IMR-90 (cell line): ENCODE measurements at regions not wholly inside any gene's neighbourhood (a gene's known extent, or its start where the extent isn't known, plus 50 kb on each side); places are given as distances from the start of the nearest gene placed in this dataset.

Source experiments
- ATAC-seq: fragments of 200-7000 bp; cut with Tn5 transposase; 2 replicates; pipeline ENCODE4 v1.9.1; 2020; ENCODE audit warnings: low read depth, mild to moderate bottlenecking, moderate library complexity
- BruUV-seq: library from RNA; stranded (reverse); fragments of 400-500 nt; replicated peaks from 2 replicates; lab custom pipeline; 2021; lab: Mats Ljungman, UMichigan
- CTCF ChIA-PET: fragments of 300-600 bp; formaldehyde crosslinking; extraction: SDS; loops from one replicate; lab custom pipeline; 2021; ENCODE audit warnings: antibody characterized with exemption; lab: Yijun Ruan, JAX
- POLR2A ChIA-PET: fragments of 300-600 bp; sonication (Branson Sonifier 250); formaldehyde crosslinking; loops from one replicate; lab custom pipeline; 2022; ENCODE audit warnings: antibody characterized with exemption; ENCODE audit not compliant: unreplicated experiment; lab: Charles Lee
- DNase-seq: peaks from one replicate; pipeline ENCODE4 v3.0.0; 2013
- H2AFZ ChIP-seq: replicated peaks from 2 replicates; pipeline ENCODE3; 2013; ENCODE audit warnings: low read length, mild to moderate bottlenecking; ENCODE audit not compliant: poor library complexity
- H2AK5ac ChIP-seq: 2 replicates; pipeline ENCODE4 v1.6.1; 2013; ENCODE audit warnings: low read depth, low read length, inconsistent platforms
- H2AK9ac ChIP-seq: replicated peaks from 2 replicates; pipeline ENCODE3; 2013; ENCODE audit warnings: mild to moderate bottlenecking, low read depth, low read length, moderate library complexity; ENCODE audit not compliant: poor library complexity
- H2BK120ac ChIP-seq: 2 replicates; pipeline ENCODE4 v1.6.1; 2013; ENCODE audit warnings: low read depth, low read length, inconsistent platforms
- H2BK15ac ChIP-seq: 3 replicates; pipeline ENCODE4 v1.6.1; 2013; ENCODE audit warnings: low read depth, low read length, inconsistent platforms
- H2BK20ac ChIP-seq: 2 replicates; pipeline ENCODE4 v1.6.1; 2013; ENCODE audit warnings: low read depth, mild to moderate bottlenecking, inconsistent platforms, low read length, moderate library complexity
- H2BK5ac ChIP-seq: 2 replicates; pipeline ENCODE4 v1.6.1; 2013; ENCODE audit warnings: mild to moderate bottlenecking, low read depth, low read length, inconsistent platforms; ENCODE audit not compliant: poor library complexity, severe bottlenecking
- H3K14ac ChIP-seq: replicated peaks from 2 replicates; pipeline ENCODE4 v1.6.1; 2013; ENCODE audit warnings: low read depth, low read length, inconsistent platforms
- H3K18ac ChIP-seq: 2 replicates; pipeline ENCODE4 v1.6.1; 2013; ENCODE audit warnings: low read depth, low read length, control low read depth
- H3K23ac ChIP-seq: 2 replicates; pipeline ENCODE4 v1.6.1; 2013; ENCODE audit warnings: low read depth, low read length, inconsistent platforms
- H3K27ac ChIP-seq: 2 replicates; pipeline ENCODE4 v1.5.1; 2013; ENCODE audit warnings: mild to moderate bottlenecking, control low read depth, low read length; ENCODE audit not compliant: insufficient read depth
- H3K27me3 ChIP-seq: 2 replicates; pipeline ENCODE4 v1.6.1; 2013; ENCODE audit warnings: low read length; ENCODE audit not compliant: control insufficient read depth, insufficient read depth
- H3K36me3 ChIP-seq: 2 replicates; pipeline ENCODE4 v1.6.1; 2013; ENCODE audit warnings: low read length, mixed read lengths; ENCODE audit not compliant: control insufficient read depth, insufficient read depth
- H3K4ac ChIP-seq: 2 replicates; pipeline ENCODE4 v1.6.1; 2013; ENCODE audit warnings: low read depth, low read length, inconsistent platforms
- H3K4me1 ChIP-seq: 2 replicates; pipeline ENCODE4 v1.6.1; 2013; ENCODE audit warnings: low read length, mixed read lengths; ENCODE audit not compliant: control insufficient read depth, insufficient read depth
- H3K4me2 ChIP-seq: 2 replicates; pipeline ENCODE4 v1.6.1; 2013; ENCODE audit warnings: low read depth, mild to moderate bottlenecking, control low read depth, low read length, moderate library complexity
- H3K4me3 ChIP-seq: 2 replicates; pipeline ENCODE4 v1.5.1; 2013; ENCODE audit warnings: low read depth, mild to moderate bottlenecking, control low read depth, low read length, moderate library complexity; ENCODE audit not compliant: insufficient read depth
- H3K56ac ChIP-seq: 2 replicates; pipeline ENCODE4 v1.6.1; 2013; ENCODE audit warnings: low read length, inconsistent platforms; ENCODE audit not compliant: insufficient read depth; ENCODE audit errors: extremely low read depth
- H3K79me1 ChIP-seq, 2 experiments: 2 replicates each; pipeline ENCODE4 v1.6.1; 2013; ENCODE audit warnings: low read length in 2 of 2, inconsistent platforms in 1 of 2, low read depth in 1 of 2
- H3K9ac ChIP-seq: 2 replicates; pipeline ENCODE4 v1.6.1; 2013; ENCODE audit warnings: low read depth, low read length, control low read depth
- H3K9me1 ChIP-seq: 2 replicates; pipeline ENCODE4 v1.6.1; 2013; ENCODE audit warnings: low read length, inconsistent platforms; ENCODE audit not compliant: insufficient read depth
- H3K9me3 ChIP-seq: 2 replicates; pipeline ENCODE4 v1.6.1; 2013; ENCODE audit warnings: low read length; ENCODE audit not compliant: control insufficient read depth, insufficient read depth
- H4K20me1 ChIP-seq: 2 replicates; pipeline ENCODE4 v1.6.1; 2013; ENCODE audit warnings: low read length, inconsistent platforms; ENCODE audit not compliant: insufficient read depth
- H4K5ac ChIP-seq: 2 replicates; pipeline ENCODE4 v1.6.1; 2013; ENCODE audit warnings: mild to moderate bottlenecking, low read depth, low read length, control low read depth
- H4K8ac ChIP-seq, 2 experiments: 2 replicates each; pipeline ENCODE4 v1.6.1; 2013; ENCODE audit warnings: low read depth in 2 of 2, low read length in 2 of 2, control low read depth in 1 of 2, inconsistent platforms in 1 of 2
- H4K91ac ChIP-seq: 2 replicates; pipeline ENCODE4 v1.6.1; 2013; ENCODE audit warnings: low read depth, low read length, inconsistent platforms; ENCODE audit not compliant: insufficient read depth
- BHLHE40 ChIP-seq: fragments of 150-350 bp; IDR thresholded peaks from 2 replicates; pipeline ENCODE4 v1.6.1; 2016; ENCODE audit warnings: mild to moderate bottlenecking, low read depth, low read length
- FOS ChIP-seq: fragments of 150-350 bp; IDR thresholded peaks from 2 replicates; pipeline ENCODE4 v1.6.1; 2016; ENCODE audit warnings: low read depth, low read length
- MAZ ChIP-seq: IDR thresholded peaks from 2 replicates; pipeline ENCODE4 v1.6.1; 2012; ENCODE audit warnings: low read depth, mild to moderate bottlenecking, low read length, improper control_type of control experiment, moderate library complexity, borderline replicate concordance
- RAD21 ChIP-seq: IDR thresholded peaks from 2 replicates; pipeline ENCODE4 v1.6.1; 2012; ENCODE audit warnings: low read length, improper control_type of control experiment
- RFX5 ChIP-seq: IDR thresholded peaks from 2 replicates; pipeline ENCODE4 v1.8.0; 2012; ENCODE audit warnings: low read depth, mild to moderate bottlenecking, low read length, moderate library complexity
- WGBS, 2 experiments: methylation state at CpG; one replicate each; pipeline versions ENCODE4 v1.1.5 to v1.1.7; 2013; ENCODE audit warnings: missing lambda C conversion rate in 2 of 2; ENCODE audit not compliant: insufficient read length in 1 of 2; ENCODE audit errors: extremely low coverage in 2 of 2; 5-methylcytosine and 5-hydroxymethylcytosine counted together
- dilution Hi-C: fragments of 300-500 bp; cut with HindIII; formaldehyde crosslinking; loops from one replicate; pipeline ENCODE4 v1.14.3; 2018; ENCODE audit warnings: low sequenced_read_pairs; ENCODE audit not compliant: unreplicated experiment
- in situ Hi-C: fragments of 300-500 bp; cut with MboI; formaldehyde crosslinking; loops from 3 replicates; pipeline ENCODE4 v1.14.3; 2019; ENCODE audit warnings: low sequenced_read_pairs, inconsistent platforms, mixed read lengths
- intact Hi-C: fragments of 100-400 bp; cut with micrococcal nuclease; formaldehyde crosslinking; loops from 2 replicates; pipeline ENCODE4 v1.10.0; 2022
- TF ChIP-seq, protein P1 (sequence below): conservative IDR thresholded peaks from 2 replicates; pipeline ENCODE4 v1.5.1; 2012; ENCODE audit warnings: mild to moderate bottlenecking, low read depth, low read length, improper control_type of control experiment

DNA sequence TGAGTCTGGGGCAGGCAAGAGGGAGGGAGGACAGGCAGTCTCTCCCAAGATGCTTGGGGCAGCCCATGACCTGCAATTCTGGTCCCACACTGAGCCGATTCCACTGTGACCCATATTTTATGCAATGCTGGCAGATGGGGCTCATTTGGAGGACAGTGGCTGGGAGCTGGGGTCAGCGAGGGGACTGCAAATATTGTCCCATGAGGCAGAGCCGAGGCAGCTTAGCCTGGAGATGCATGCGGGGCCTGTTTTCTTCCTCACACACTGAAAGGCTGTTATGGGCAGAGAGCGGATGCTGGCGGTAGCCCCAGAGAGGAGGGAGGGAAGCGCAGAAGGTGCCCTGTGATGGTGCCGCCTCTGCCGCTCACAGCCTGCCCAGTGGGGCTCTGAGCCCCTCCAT lies 128.5 kb upstream of the POU3F1 start:
- dilution Hi-C loops = no loop called here
- Histone ChIP-seq H3K18ac (no peak overlapping the region), H3K4me2 (no peak overlapping the region), H4K8ac (no peak overlapping the region), H3K27ac (no peak overlapping the region), H2BK15ac (no peak overlapping the region), H3K14ac (no peak overlapping the region), H3K9me1 (no peaks in the 10 kb centered on the region), H4K20me1 (no peaks in the 10 kb centered on the region), H2BK120ac (no peak overlapping the region), H3K4me1 (no peaks in the 10 kb centered on the region), H4K5ac (no peak overlapping the region), H2AK9ac (no peak overlapping the region), H2BK20ac (no peak overlapping the region), H3K56ac (no peak overlapping the region), H3K36me3 (no peaks in the 10 kb centered on the region), H3K27me3 (no peaks in the 10 kb centered on the region), H3K9me3 (no peaks in the 10 kb centered on the region), H2AFZ (no peak overlapping the region), H2AK5ac (no peak overlapping the region), H3K23ac (no peak overlapping the region), H3K79me1 (no peaks in the 10 kb centered on the region), H4K91ac (no peak overlapping the region), H3K4me3 (no peak overlapping the region), H2BK5ac (no peak overlapping the region), H3K4ac (no peak overlapping the region), H3K9ac (no peak overlapping the region)
- ChIA-PET CTCF (no interaction called here), POLR2A (no interaction called here)
- DNase-seq (no peak), ATAC-seq (no peak)
- TF ChIP-seq, protein P1, sequence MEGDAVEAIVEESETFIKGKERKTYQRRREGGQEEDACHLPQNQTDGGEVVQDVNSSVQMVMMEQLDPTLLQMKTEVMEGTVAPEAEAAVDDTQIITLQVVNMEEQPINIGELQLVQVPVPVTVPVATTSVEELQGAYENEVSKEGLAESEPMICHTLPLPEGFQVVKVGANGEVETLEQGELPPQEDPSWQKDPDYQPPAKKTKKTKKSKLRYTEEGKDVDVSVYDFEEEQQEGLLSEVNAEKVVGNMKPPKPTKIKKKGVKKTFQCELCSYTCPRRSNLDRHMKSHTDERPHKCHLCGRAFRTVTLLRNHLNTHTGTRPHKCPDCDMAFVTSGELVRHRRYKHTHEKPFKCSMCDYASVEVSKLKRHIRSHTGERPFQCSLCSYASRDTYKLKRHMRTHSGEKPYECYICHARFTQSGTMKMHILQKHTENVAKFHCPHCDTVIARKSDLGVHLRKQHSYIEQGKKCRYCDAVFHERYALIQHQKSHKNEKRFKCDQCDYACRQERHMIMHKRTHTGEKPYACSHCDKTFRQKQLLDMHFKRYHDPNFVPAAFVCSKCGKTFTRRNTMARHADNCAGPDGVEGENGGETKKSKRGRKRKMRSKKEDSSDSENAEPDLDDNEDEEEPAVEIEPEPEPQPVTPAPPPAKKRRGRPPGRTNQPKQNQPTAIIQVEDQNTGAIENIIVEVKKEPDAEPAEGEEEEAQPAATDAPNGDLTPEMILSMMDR = no peak
- TF ChIP-seq RAD21 (no peak), MAZ (no peak), BHLHE40 (no peak), FOS (no peak), RFX5 (no peak)
- WGBS, 2 experiments = no CpG with 5 or more reads among the region's 9 CpGs
- in situ Hi-C loops = no loop called here
- intact Hi-C loops = no loop called here
- no TSS peak for BruUV-seq
